ENCODE measurements at regions not wholly inside any gene's neighbourhood (a gene's known extent, or its start where the extent isn't known, plus 50 kb on each side); places are given as distances from the start of the nearest gene placed in this dataset.

- TF ChIP-seq CTCF (IDR thresholded peaks at IDR 0.05) (no peak), POLR2A (IDR thresholded peaks at IDR 0.05) (no peak), POLR2AphosphoS5 (IDR thresholded peaks at IDR 0.05) (no peak)
Measured at GRCh38 chr6:11292091-11292490, 59.6 kb upstream of the NEDD9 start.
